Activated T-helper 2 cell treated with anti-CD3 and anti-CD28 coated beads, Interferon-gamma antibody, Interleukin-2, Interleukin-4, amounts not matched to agents 10 μg/mL and 5 μg/mL and 100 μg/mL, durations not matched to agents 14 hours and 24 hours and 36 hours (primary cell): ENCODE measurements at regions not wholly inside any gene's neighbourhood (a gene's known extent, or its start where the extent isn't known, plus 50 kb on each side); places are given as distances from the start of the nearest gene placed in this dataset.
"Not testable (repeated sequence)": the region's sequence is repeated elsewhere in the genome, so short reads cannot be mapped to it uniquely, and the experiment has no call there.

Source experiments
- DNase-seq: peaks from one replicate; pipeline ENCODE4 v3.0.0; 2021; ENCODE audit warnings: low spot score
- H3K27ac Mint-ChIP-seq: one replicate; pipeline ENCODE4 v1.8.0; 2021; ENCODE audit warnings: mixed read lengths
- H3K27me3 Mint-ChIP-seq: one replicate; pipeline ENCODE4 v1.8.0; 2021; ENCODE audit warnings: low read depth, mixed read lengths
- H3K36me3 Mint-ChIP-seq: one replicate; pipeline ENCODE4 v1.8.0; 2021; ENCODE audit warnings: low read depth, mixed read lengths
- H3K4me1 Mint-ChIP-seq: one replicate; pipeline ENCODE4 v1.8.0; 2021; ENCODE audit warnings: low read depth, mixed read lengths
- H3K4me3 Mint-ChIP-seq: one replicate; pipeline ENCODE4 v1.8.0; 2021; ENCODE audit warnings: low read depth, mild to moderate bottlenecking, moderate library complexity, mixed read lengths
- H3K9me3 Mint-ChIP-seq: one replicate; pipeline ENCODE4 v1.8.0; 2021; ENCODE audit warnings: mixed read lengths
- intact Hi-C: fragments of 100-400 bp; cut with micrococcal nuclease; formaldehyde crosslinking; loops from one replicate; pipeline ENCODE4 v1.15.1; 2023

- no peaks in the 10 kb centered on the region for H3K27me3 Mint-ChIP-seq
- H3K4me3 Mint-ChIP-seq: no peak overlapping the region
- DNase-seq: no peak
- H3K4me1 Mint-ChIP-seq: no peaks in the 10 kb centered on the region
- no peaks in the 10 kb centered on the region for H3K36me3 Mint-ChIP-seq
- peaks cover 52% of the 10 kb centered on the region for H3K9me3 Mint-ChIP-seq
- intact Hi-C loops: no loop called here
- H3K27ac Mint-ChIP-seq: no peak overlapping the region
Observed at GRCh38 chr2:77823028-77823427, 300.9 kb upstream of the LRRTM4 start.

GRCh38 chr2:77831060-77831459, 308.9 kb upstream of the LRRTM4 start:
- Mint-ChIP-seq H3K36me3 (no peaks in the 10 kb centered on the region), H3K4me1 (no peaks in the 10 kb centered on the region), H3K27ac (no peak overlapping the region), H3K4me3 (no peak overlapping the region), H3K9me3 (peaks cover 73% of the 10 kb centered on the region), H3K27me3 (no peaks in the 10 kb centered on the region)
- intact Hi-C loops: no loop called here
- DNase-seq: no peak

GRCh38 chr2:77831471-77831870, 309.3 kb upstream of the LRRTM4 start:
- intact Hi-C loops: no loop called here
- H3K9me3 Mint-ChIP-seq: peaks cover 75% of the 10 kb centered on the region
- no peak for DNase-seq
- H3K27ac Mint-ChIP-seq: no peak overlapping the region
- no peak overlapping the region for H3K4me3 Mint-ChIP-seq
- H3K4me1 Mint-ChIP-seq: no peaks in the 10 kb centered on the region
- H3K27me3 Mint-ChIP-seq: no peaks in the 10 kb centered on the region
- H3K36me3 Mint-ChIP-seq: no peaks in the 10 kb centered on the region

- H3K36me3 Mint-ChIP-seq: no peaks in the 10 kb centered on the region
- H3K9me3 Mint-ChIP-seq: peaks cover 72% of the 10 kb centered on the region
- H3K27ac Mint-ChIP-seq: no peak overlapping the region
- no peaks in the 10 kb centered on the region for H3K4me1 Mint-ChIP-seq
- H3K4me3 Mint-ChIP-seq: no peak overlapping the region
- no peak for DNase-seq
- intact Hi-C loops: no loop called here
- no peaks in the 10 kb centered on the region for H3K27me3 Mint-ChIP-seq
Observed at GRCh38 chr2:77831898-77832297, 309.7 kb upstream of the LRRTM4 start.

GRCh38 chr2:77834360-77835002, 312.3 kb upstream of the LRRTM4 start:
- H3K36me3 Mint-ChIP-seq: no peaks in the 10 kb centered on the region
- H3K27ac Mint-ChIP-seq: no peak overlapping the region
- peaks cover 57% of the 10 kb centered on the region for H3K9me3 Mint-ChIP-seq
- no peak for DNase-seq
- H3K4me1 Mint-ChIP-seq: no peaks in the 10 kb centered on the region
- intact Hi-C loops: no loop called here
- no peak overlapping the region for H3K4me3 Mint-ChIP-seq
- H3K27me3 Mint-ChIP-seq: no peaks in the 10 kb centered on the region

- Mint-ChIP-seq H3K9me3 (peaks cover 46% of the 10 kb centered on the region), H3K36me3 (no peaks in the 10 kb centered on the region), H3K4me1 (no peaks in the 10 kb centered on the region), H3K27me3 (no peaks in the 10 kb centered on the region), H3K4me3 (no peak overlapping the region), H3K27ac (no peak overlapping the region)
- no peak for DNase-seq
- intact Hi-C loops: no loop called here
Observed at GRCh38 chr2:77838441-77838840, 316.3 kb upstream of the LRRTM4 start.

GRCh38 chr2:77839102-77839501, 316.9 kb upstream of the LRRTM4 start:
- no peak for DNase-seq
- Mint-ChIP-seq H3K36me3 (no peaks in the 10 kb centered on the region), H3K4me3 (no peak overlapping the region), H3K4me1 (no peaks in the 10 kb centered on the region), H3K27me3 (no peaks in the 10 kb centered on the region), H3K27ac (no peak overlapping the region), H3K9me3 (peaks cover 44% of the 10 kb centered on the region)
- intact Hi-C loops: no loop called here

GRCh38 chr2:77862120-77862519, 339.9 kb upstream of the LRRTM4 start:
- Mint-ChIP-seq H3K4me1 (no peaks in the 10 kb centered on the region), H3K27ac (no peak overlapping the region), H3K36me3 (no peaks in the 10 kb centered on the region), H3K4me3 (no peak overlapping the region), H3K27me3 (no peaks in the 10 kb centered on the region), H3K9me3 (peaks cover 51% of the 10 kb centered on the region)
- intact Hi-C loops: no loop called here
- DNase-seq: no peak

GRCh38 chr2:77864426-77864825, 342.2 kb upstream of the LRRTM4 start:
- H3K27ac Mint-ChIP-seq: no peak overlapping the region
- no peak overlapping the region for H3K4me3 Mint-ChIP-seq
- peaks cover 48% of the 10 kb centered on the region for H3K9me3 Mint-ChIP-seq
- intact Hi-C loops: no loop called here
- H3K36me3 Mint-ChIP-seq: no peaks in the 10 kb centered on the region
- H3K4me1 Mint-ChIP-seq: no peaks in the 10 kb centered on the region
- DNase-seq: no peak
- no peaks in the 10 kb centered on the region for H3K27me3 Mint-ChIP-seq

GRCh38 chr2:77866661-77867060, 344.5 kb upstream of the LRRTM4 start:
- Mint-ChIP-seq H3K27me3 (no peaks in the 10 kb centered on the region), H3K9me3 (peaks cover 37% of the 10 kb centered on the region), H3K4me3 (no peak overlapping the region), H3K27ac (no peak overlapping the region), H3K36me3 (no peaks in the 10 kb centered on the region), H3K4me1 (no peaks in the 10 kb centered on the region)
- intact Hi-C loops: no loop called here
- DNase-seq: no peak

GRCh38 chr2:77867146-77867545, 345.0 kb upstream of the LRRTM4 start:
- no peak overlapping the region for H3K4me3 Mint-ChIP-seq

GRCh38 chr2:77873506-77873905, 351.3 kb upstream of the LRRTM4 start:
- Mint-ChIP-seq H3K27ac (no peak overlapping the region), H3K27me3 (no peaks in the 10 kb centered on the region), H3K36me3 (no peaks in the 10 kb centered on the region), H3K4me3 (no peak overlapping the region), H3K4me1 (no peaks in the 10 kb centered on the region), H3K9me3 (peaks cover 42% of the 10 kb centered on the region)
- intact Hi-C loops: no loop called here
- DNase-seq: no peak

More at GRCh38 chr2:77867146-77867545, 345.0 kb upstream of the LRRTM4 start:
- H3K27me3 Mint-ChIP-seq: no peaks in the 10 kb centered on the region
- H3K36me3 Mint-ChIP-seq: no peaks in the 10 kb centered on the region
- H3K27ac Mint-ChIP-seq: no peak overlapping the region
- H3K9me3 Mint-ChIP-seq: peaks cover 37% of the 10 kb centered on the region
- no peaks in the 10 kb centered on the region for H3K4me1 Mint-ChIP-seq
- intact Hi-C loops: no loop called here
- no peak for DNase-seq

- DNase-seq, H3K27ac Mint-ChIP-seq, intact Hi-C loops, H3K4me3 Mint-ChIP-seq, H3K27me3 Mint-ChIP-seq, H3K36me3 Mint-ChIP-seq, H3K4me1 Mint-ChIP-seq: not testable (repeated sequence)
- peaks cover 43% of the 10 kb centered on the region for H3K9me3 Mint-ChIP-seq
Observed at GRCh38 chr2:77900211-77900610, 378.0 kb upstream of the LRRTM4 start.

GRCh38 chr2:77910136-77910535, 388.0 kb upstream of the LRRTM4 start:
- Mint-ChIP-seq H3K27me3 (no peaks in the 10 kb centered on the region), H3K36me3 (no peaks in the 10 kb centered on the region), H3K4me3 (no peak overlapping the region), H3K27ac (no peak overlapping the region), H3K9me3 (peaks cover 35% of the 10 kb centered on the region), H3K4me1 (no peaks in the 10 kb centered on the region)
- intact Hi-C loops: no loop called here
- no peak for DNase-seq
